Transverse colon (tissue), 4 donors: ENCODE measurements at regions not wholly inside any gene's neighbourhood (a gene's known extent, or its start where the extent isn't known, plus 50 kb on each side); places are given as distances from the start of the nearest gene placed in this dataset.

Experiments used
- DNase-seq: peaks from one replicate; pipeline ENCODE4 v3.0.0-alpha.2; 2019
- H3K27ac ChIP-seq, 4 donors: fragments of 200-600 bp; sonication (generic); 2 replicates each; pipeline ENCODE4 v1.5.1; 2016 to 2018; ENCODE audit warnings: inconsistent platforms in 4 of 4
- H3K27me3 ChIP-seq: fragments of 200-600 bp; sonication (generic); 2 replicates; pipeline ENCODE4 v1.5.1; 2017; ENCODE audit warnings: inconsistent platforms
- H3K36me3 ChIP-seq, 4 donors: fragments of 200-600 bp; sonication (generic); 2 replicates each; pipeline ENCODE4 v1.5.1; 2017 to 2019; ENCODE audit warnings: inconsistent platforms in 4 of 4
- H3K4me1 ChIP-seq, 4 donors: fragments of 200-600 bp; sonication (generic); 2 replicates each; pipeline ENCODE4 v1.5.1; 2017 to 2020; ENCODE audit warnings: inconsistent platforms in 4 of 4
- H3K4me3 ChIP-seq, 4 donors: fragments of 200-600 bp; sonication (generic); 1 replicate in 1 of 4; 2 replicates in 3 of 4; pipeline versions ENCODE4 v1.5.1 to v1.6.1; 2017 to 2019; ENCODE audit warnings: inconsistent platforms in 4 of 4
- H3K9me3 ChIP-seq, 2 donors: fragments of 200-600 bp; sonication (generic); 2 replicates each; pipeline ENCODE4 v1.5.1; 2017 to 2019; ENCODE audit warnings: inconsistent platforms in 2 of 2
- CTCF ChIP-seq, 5 experiments: fragments of 200-600 bp in 3 of 5; fragments of 450-650 bp in 2 of 5; sonication (generic) in 3 of 5; IDR thresholded peaks; 1 replicate in 2 of 5; 2 replicates in 3 of 5; pipeline ENCODE4 v1.5.1; 2016 to 2017; ENCODE audit warnings: antibody characterized with exemption in 5 of 5, inconsistent platforms in 3 of 5, mild to moderate bottlenecking in 2 of 5, moderate library complexity in 1 of 5
- EP300 ChIP-seq: sonication (generic); formaldehyde crosslinking; IDR thresholded peaks from one replicate; pipeline ENCODE4 v1.6.1; 2017; ENCODE audit warnings: antibody characterized with exemption, low read depth
- POLR2A ChIP-seq: fragments of 450-650 bp; IDR thresholded peaks from one replicate; pipeline ENCODE4 v1.6.1; 2016; ENCODE audit warnings: antibody characterized with exemption, mild to moderate bottlenecking, moderate library complexity
- POLR2AphosphoS5 ChIP-seq, 3 donors: sonication (generic); formaldehyde crosslinking; IDR thresholded peaks; one replicate each; pipeline ENCODE4 v1.6.1; 2016; ENCODE audit warnings: antibody characterized with exemption in 3 of 3
- WGBS, 2 donors: methylation state at CpG; one replicate each; pipeline ENCODE4 v1.1.5; 2018; ENCODE audit warnings: low coverage in 1 of 2; 5-methylcytosine and 5-hydroxymethylcytosine counted together
- in situ Hi-C, 4 donors: fragments of 200-750 bp; cut with MboI; loops; one replicate each; pipeline versions ENCODE4 v1.15.0 to v1.15.1; 2017; ENCODE audit warnings: low sequenced_read_pairs in 3 of 4, low pct_ligation_motif_present in 1 of 4, low pct_unique_long_range_greater_than_20kb in 1 of 4
- intact Hi-C: fragments of 100-400 bp; cut with DNase I; formaldehyde crosslinking; loops from one replicate; pipeline ENCODE4 v1.15.1; 2023; ENCODE audit warnings: low total_unique reads

DNA sequence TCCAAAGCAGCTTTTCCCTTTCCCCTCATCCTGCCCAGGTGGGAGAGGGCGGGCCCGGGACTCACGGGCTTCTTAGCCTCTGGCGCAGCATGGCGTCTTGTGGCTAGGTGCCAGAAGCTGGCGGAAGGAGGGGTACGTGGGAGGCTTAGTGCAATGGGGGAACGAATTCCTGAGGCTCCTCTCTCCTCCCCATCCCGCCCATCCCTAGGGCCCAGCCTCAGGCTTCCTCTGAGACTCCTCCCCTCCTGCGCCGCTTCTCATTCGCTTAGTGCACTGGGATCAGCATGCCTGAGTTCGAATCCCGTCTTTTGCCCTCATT is 297.8 kb downstream of the ZNF536 start:
- DNase-seq = no peak
- in situ Hi-C loops (loop anchor here in 3 of 4 donors (10.0 to 25.0 kb wide), 4 partner anchors 908 to 1565 kb away; no protein-coding TSS in a partner anchor), intact Hi-C loops (no loop called here)
- Histone ChIP-seq H3K9me3 (no peaks in the 10 kb centered on the region), H3K4me3 (no peak overlapping the region), H3K27ac (no peak overlapping the region), H3K27me3 (peaks cover 14% of the 10 kb centered on the region), H3K4me1 (peaks cover 0 to 6% (median 0%) of the 10 kb centered on the region in 4 donors), H3K36me3 (no peaks in the 10 kb centered on the region)
- 81% methylated on average over 14 of the region's 14 CpGs; no CpG with 5 or more reads in 1 of the 2 donors for WGBS, 2 donors
- TF ChIP-seq EP300 (no peak), POLR2A (no peak), POLR2AphosphoS5 (IDR thresholded peaks at IDR 0.05) (no peak), CTCF (IDR thresholded peaks at IDR 0.05) (no peak)

DNA sequence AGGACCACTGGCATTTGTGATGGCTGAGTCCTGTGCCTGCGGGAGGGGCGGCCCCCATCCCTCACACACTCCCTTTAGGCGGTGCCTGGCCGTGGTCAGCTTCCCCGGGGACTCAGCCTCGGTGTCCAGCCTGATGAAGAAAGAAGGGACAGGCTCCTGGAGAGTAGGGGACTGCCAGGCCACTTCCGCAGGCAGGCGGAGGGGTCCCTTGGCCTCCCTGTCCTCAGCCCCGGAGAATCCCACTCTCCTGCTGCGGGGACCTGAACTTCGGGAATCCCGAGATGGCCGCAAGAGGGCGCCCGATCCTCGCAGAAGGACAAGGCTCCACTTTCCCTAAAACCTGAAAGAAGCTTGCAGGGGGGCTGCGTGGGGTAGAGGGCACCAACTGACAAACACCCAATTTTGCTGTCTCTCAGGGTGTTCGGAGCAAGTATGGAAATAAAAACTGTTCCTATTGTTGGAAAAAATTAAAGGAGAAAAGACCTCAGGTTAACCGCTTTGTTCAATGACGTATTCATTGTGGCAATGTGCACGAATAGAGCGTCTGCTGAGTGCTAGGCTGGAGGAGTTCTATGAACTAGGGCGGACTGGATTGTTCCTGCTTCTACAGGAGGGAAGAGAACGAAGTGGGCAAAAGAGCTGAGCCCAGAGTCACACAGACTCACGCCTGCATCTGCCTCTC is 297.3 kb downstream of the ZNF536 start:
- in situ Hi-C loops (loop anchor here in 3 of 4 donors (10.0 to 25.0 kb wide), 5 partner anchors 907 to 1565 kb away; no protein-coding TSS in a partner anchor), intact Hi-C loops (no loop called here)
- Histone ChIP-seq H3K27ac (no peak overlapping the region), H3K4me1 (peaks cover 0 to 11% (median 0%) of the 10 kb centered on the region in 4 donors), H3K27me3 (peaks cover 19% of the 10 kb centered on the region), H3K36me3 (no peaks in the 10 kb centered on the region), H3K4me3 (no peak overlapping the region), H3K9me3 (no peaks in the 10 kb centered on the region)
- 25 to 41% methylated on average over 8 to 24 of the region's 25 CpGs for WGBS, 2 donors
- peak; percentile 52 for DNase-seq
- TF ChIP-seq POLR2A (no peak), POLR2AphosphoS5 (IDR thresholded peaks at IDR 0.05) (no peak), EP300 (no peak), CTCF (IDR thresholded peaks at IDR 0.05) (peak; percentile 55 to 75 (median 73))

- peaks cover 19% of the 10 kb centered on the region for H3K27me3 ChIP-seq
- H3K4me1 ChIP-seq = peaks cover 0 to 14% (median 0%) of the 10 kb centered on the region in 4 donors
- no peaks in the 10 kb centered on the region for H3K9me3 ChIP-seq
- no peak overlapping the region for H3K4me3 ChIP-seq
- intact Hi-C loops (no loop called here), in situ Hi-C loops (loop anchor here in 3 of 4 donors (10.0 to 25.0 kb wide), 3 partner anchors 906 to 1556 kb away; no protein-coding TSS in a partner anchor)
- no peaks in the 10 kb centered on the region for H3K36me3 ChIP-seq
- no peak overlapping the region for H3K27ac ChIP-seq
- no peak for DNase-seq
- 55% methylated on average over 11 of the region's 16 CpGs; no CpG with 5 or more reads in 1 of the 2 donors for WGBS, 2 donors
- TF ChIP-seq EP300 (no peak), CTCF (IDR thresholded peaks at IDR 0.05) (no peak), POLR2A (no peak), POLR2AphosphoS5 (IDR thresholded peaks at IDR 0.05) (no peak)
Observed at GRCh38 chr19:30668521-30669155, 296.5 kb downstream of the ZNF536 start.

- 76 to 86% methylated on average over 2 to 3 of the region's 3 CpGs for WGBS, 2 donors
- intact Hi-C loops = no loop called here
- TF ChIP-seq POLR2AphosphoS5 (IDR thresholded peaks at IDR 0.05) = no peak
- TF ChIP-seq EP300 = no peak
- TF ChIP-seq CTCF (IDR thresholded peaks at IDR 0.05) = no peak
- no peak for TF ChIP-seq POLR2A
- DNase-seq = no peak
- Histone ChIP-seq H3K4me1 (peaks cover 0 to 14% (median 0%) of the 10 kb centered on the region in 4 donors), H3K27ac (no peak overlapping the region), H3K4me3 (no peak overlapping the region), H3K27me3 (peaks cover 22% of the 10 kb centered on the region), H3K9me3 (no peaks in the 10 kb centered on the region), H3K36me3 (no peaks in the 10 kb centered on the region)
- in situ Hi-C loops = loop anchor here in 3 of 4 donors (10.0 to 25.0 kb wide), 3 partner anchors 905 to 1557 kb away; no protein-coding TSS in a partner anchor
Observed at GRCh38 chr19:30667746-30668145, 295.6 kb downstream of the ZNF536 start.
